ENCODE measurements at regions not wholly inside any gene's neighbourhood (a gene's known extent, or its start where the extent isn't known, plus 50 kb on each side); places are given as distances from the start of the nearest gene placed in this dataset.
"Not testable (repeated sequence)": the region's sequence is repeated elsewhere in the genome, so short reads cannot be mapped to it uniquely, and the experiment has no call there.

- H3K4ac ChIP-seq (ENCODE audit: low read depth, low read length); POLR2A ChIA-PET (ENCODE audit: unreplicated experiment); H2AK9ac ChIP-seq (replicated peaks; ENCODE audit: low read depth, low read length, poor library complexity); dilution Hi-C loops (cut with HindIII; ENCODE audit: low sequenced_read_pairs, unreplicated experiment); H3K4me3 ChIP-seq (ENCODE audit: insufficient read depth, low read depth, low read length); in situ Hi-C loops (cut with MboI; ENCODE audit: low sequenced_read_pairs); H3K14ac ChIP-seq (replicated peaks; ENCODE audit: low read depth, low read length); H2BK5ac ChIP-seq (ENCODE audit: low read depth, low read length, poor library complexity, severe bottlenecking); H3K23ac ChIP-seq (ENCODE audit: low read depth, low read length); H4K20me1 ChIP-seq (ENCODE audit: insufficient read depth, low read length); H3K56ac ChIP-seq (ENCODE audit: extremely low read depth, insufficient read depth, low read length); H2BK20ac ChIP-seq (ENCODE audit: low read depth, low read length); H3K4me1 ChIP-seq (ENCODE audit: control insufficient read depth, insufficient read depth, low read length); H3K18ac ChIP-seq (ENCODE audit: low read depth, low read length); H4K91ac ChIP-seq (ENCODE audit: insufficient read depth, low read depth, low read length); H3K79me1 ChIP-seq (ENCODE audit: low read depth in 1 of 2, low read length in 2 of 2); CTCF ChIA-PET; H3K4me2 ChIP-seq (ENCODE audit: low read depth, low read length); H3K36me3 ChIP-seq (ENCODE audit: control insufficient read depth, insufficient read depth, low read length); H2AFZ ChIP-seq (replicated peaks; ENCODE audit: low read length, poor library complexity); ATAC-seq (ENCODE audit: low read depth); H3K9me1 ChIP-seq (ENCODE audit: insufficient read depth, low read length); H2BK15ac ChIP-seq (ENCODE audit: low read depth, low read length); H4K8ac ChIP-seq (ENCODE audit: low read depth in 2 of 2, low read length in 2 of 2); H2BK120ac ChIP-seq (ENCODE audit: low read depth, low read length); H3K9ac ChIP-seq (ENCODE audit: low read depth, low read length); H4K5ac ChIP-seq (ENCODE audit: low read depth, low read length); H2AK5ac ChIP-seq (ENCODE audit: low read depth, low read length); DNase-seq; H3K27ac ChIP-seq (ENCODE audit: insufficient read depth, low read length); H3K27me3 ChIP-seq (ENCODE audit: control insufficient read depth, insufficient read depth, low read length); BruUV-seq (replicated peaks); intact Hi-C loops (cut with micrococcal nuclease): not testable (repeated sequence)
- peaks cover 15% of the 10 kb centered on the region for H3K9me3 ChIP-seq (ENCODE audit: control insufficient read depth, insufficient read depth, low read length)
- 87% methylated on average over 4 of the region's 18 CpGs; no CpG with 5 or more reads in 1 of the 2 experiments for WGBS, 2 experiments (ENCODE audit: extremely low coverage in 2 of 2, insufficient read length in 1 of 2)
Measured at GRCh38 chr21:10400622-10401361, 120.6 kb upstream of the TPTE start.

- peaks cover 15% of the 10 kb centered on the region for H3K9me3 ChIP-seq (ENCODE audit: control insufficient read depth, insufficient read depth, low read length)
- H2BK15ac ChIP-seq (ENCODE audit: low read depth, low read length); H2BK5ac ChIP-seq (ENCODE audit: low read depth, low read length, poor library complexity, severe bottlenecking); H2BK20ac ChIP-seq (ENCODE audit: low read depth, low read length); H3K9ac ChIP-seq (ENCODE audit: low read depth, low read length); H4K8ac ChIP-seq (ENCODE audit: low read depth in 2 of 2, low read length in 2 of 2); H3K36me3 ChIP-seq (ENCODE audit: control insufficient read depth, insufficient read depth, low read length); H3K18ac ChIP-seq (ENCODE audit: low read depth, low read length); DNase-seq; H3K4ac ChIP-seq (ENCODE audit: low read depth, low read length); BruUV-seq (replicated peaks); in situ Hi-C loops (cut with MboI; ENCODE audit: low sequenced_read_pairs); H3K4me3 ChIP-seq (ENCODE audit: insufficient read depth, low read depth, low read length); H3K14ac ChIP-seq (replicated peaks; ENCODE audit: low read depth, low read length); H3K4me1 ChIP-seq (ENCODE audit: control insufficient read depth, insufficient read depth, low read length); H4K91ac ChIP-seq (ENCODE audit: insufficient read depth, low read depth, low read length); H3K27ac ChIP-seq (ENCODE audit: insufficient read depth, low read length); H3K9me1 ChIP-seq (ENCODE audit: insufficient read depth, low read length); POLR2A ChIA-PET (ENCODE audit: unreplicated experiment); H3K23ac ChIP-seq (ENCODE audit: low read depth, low read length); H3K56ac ChIP-seq (ENCODE audit: extremely low read depth, insufficient read depth, low read length); H2BK120ac ChIP-seq (ENCODE audit: low read depth, low read length); H4K20me1 ChIP-seq (ENCODE audit: insufficient read depth, low read length); H3K79me1 ChIP-seq (ENCODE audit: low read depth in 1 of 2, low read length in 2 of 2); H3K4me2 ChIP-seq (ENCODE audit: low read depth, low read length); H3K27me3 ChIP-seq (ENCODE audit: control insufficient read depth, insufficient read depth, low read length); H2AK9ac ChIP-seq (replicated peaks; ENCODE audit: low read depth, low read length, poor library complexity); H4K5ac ChIP-seq (ENCODE audit: low read depth, low read length); ATAC-seq (ENCODE audit: low read depth); CTCF ChIA-PET; intact Hi-C loops (cut with micrococcal nuclease); H2AFZ ChIP-seq (replicated peaks; ENCODE audit: low read length, poor library complexity); dilution Hi-C loops (cut with HindIII; ENCODE audit: low sequenced_read_pairs, unreplicated experiment); H2AK5ac ChIP-seq (ENCODE audit: low read depth, low read length): not testable (repeated sequence)
- WGBS, 2 experiments (ENCODE audit: extremely low coverage in 2 of 2, insufficient read length in 1 of 2), result 87% methylated on average over 2 of the region's 5 CpGs; no CpG with 5 or more reads in 1 of the 2 experiments
Measured at GRCh38 chr21:10402461-10402860, 118.9 kb upstream of the TPTE start.

All from IMR-90 (cell line).